Dedifferentiated amniotic fluid mesenchymal stem cell (primary cell): ENCODE measurements at regions not wholly inside any gene's neighbourhood (a gene's known extent, or its start where the extent isn't known, plus 50 kb on each side); places are given as distances from the start of the nearest gene placed in this dataset.

ENCODE experiments used
- DNase-seq: peaks from one replicate; pipeline ENCODE4 v3.0.0-alpha.2; 2016; ENCODE audit errors: extremely low spot score

- DNase-seq, result no peak
Measured at GRCh38 chr15:46815240-46815639, 902.1 kb upstream of the SEMA6D start.

DNA sequence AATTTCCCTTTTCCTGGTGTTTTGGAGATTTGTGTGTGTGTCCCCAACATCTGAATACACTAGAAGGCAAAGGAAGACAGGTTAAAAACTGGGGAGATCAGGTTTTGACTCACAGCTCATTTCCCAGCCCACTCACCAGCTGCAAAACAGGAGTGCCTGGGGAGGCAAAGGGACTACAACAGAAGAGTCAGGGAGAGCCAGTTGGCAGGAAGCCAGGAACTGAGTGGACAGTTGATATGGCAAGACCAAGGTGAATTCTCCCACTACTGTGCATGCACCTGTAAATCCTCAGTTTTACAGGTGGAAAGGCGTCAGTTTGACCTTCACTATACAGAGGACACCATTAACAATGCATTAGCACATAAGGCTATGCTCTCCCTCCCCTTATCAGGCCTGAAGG lies 901.5 kb upstream of the SEMA6D start:
- DNase-seq, result no peak

- no peak for DNase-seq
Measured at GRCh38 chr15:46848704-46849103, 868.6 kb upstream of the SEMA6D start.

GRCh38 chr15:46853600-46853999 lies 863.7 kb upstream of the SEMA6D start:
- no peak for DNase-seq

DNA sequence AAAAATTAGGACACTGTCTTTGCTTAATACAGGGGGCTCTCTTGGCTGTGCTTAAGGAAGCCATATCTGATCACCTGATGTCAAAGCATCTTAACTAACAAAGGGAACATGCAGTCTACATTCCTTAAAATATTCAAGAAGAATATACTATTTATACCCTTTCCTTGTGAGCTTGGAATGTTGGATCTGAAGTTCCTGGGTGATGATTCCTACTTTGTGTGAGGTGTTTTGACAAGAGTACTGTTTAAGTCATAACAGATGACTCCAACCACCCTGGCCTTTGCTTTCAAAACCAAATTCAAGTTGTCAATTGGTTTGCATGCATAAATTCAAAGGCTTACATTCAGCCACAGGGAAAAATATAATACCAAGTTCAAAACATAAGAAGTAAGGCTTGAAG lies 862.7 kb upstream of the SEMA6D start:
- no peak for DNase-seq

DNA sequence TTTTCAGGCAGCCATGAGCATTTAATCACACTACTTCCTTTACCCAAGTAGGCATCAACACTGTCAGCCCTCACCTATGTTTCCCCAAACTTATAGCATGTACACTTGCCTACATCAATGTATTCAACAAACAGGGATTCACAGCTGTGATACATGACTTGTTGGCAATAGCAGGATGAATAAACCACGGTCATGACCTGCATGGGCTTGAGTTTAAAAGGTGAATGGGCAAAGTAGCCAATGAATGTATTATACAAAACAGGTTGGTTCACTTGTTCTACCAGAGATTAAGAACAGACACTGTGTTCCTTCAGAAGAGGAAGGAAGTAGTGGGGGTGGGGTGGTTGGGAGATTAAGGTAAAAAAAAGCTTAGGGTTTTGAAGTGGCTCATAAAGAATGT lies 861.9 kb upstream of the SEMA6D start:
- no peak for DNase-seq

DNA sequence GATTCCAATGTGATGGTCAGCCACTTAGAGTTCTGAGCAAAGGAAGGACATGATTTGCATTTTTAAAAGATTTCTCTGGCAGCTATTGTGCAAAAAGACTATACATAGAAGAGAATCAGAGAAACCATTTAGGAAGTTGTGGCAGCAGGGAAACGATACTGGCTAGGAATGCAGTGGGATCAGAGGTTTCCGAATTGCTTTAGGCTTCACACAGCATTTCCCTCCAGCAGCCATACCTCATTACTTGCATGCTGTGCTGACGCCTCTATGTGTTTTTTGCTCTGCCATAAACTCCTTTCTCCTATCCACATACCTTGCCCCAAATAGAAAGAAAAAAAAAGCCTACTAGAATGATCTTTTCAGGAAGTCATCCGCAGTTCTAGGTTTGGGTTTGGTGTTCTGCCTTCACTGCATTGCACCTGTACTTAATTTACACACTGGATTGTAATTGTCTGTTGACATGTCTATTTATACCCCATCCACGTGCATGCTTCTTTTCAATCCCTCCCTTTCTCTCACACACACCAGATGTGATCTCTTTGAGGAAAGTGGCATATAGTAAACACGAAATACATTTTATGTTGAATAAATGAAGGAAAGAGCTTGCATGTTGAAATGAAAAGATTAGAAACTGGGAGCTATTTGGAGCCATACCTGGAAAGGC lies 860.3 kb upstream of the SEMA6D start:
- DNase-seq, result no peak

DNA sequence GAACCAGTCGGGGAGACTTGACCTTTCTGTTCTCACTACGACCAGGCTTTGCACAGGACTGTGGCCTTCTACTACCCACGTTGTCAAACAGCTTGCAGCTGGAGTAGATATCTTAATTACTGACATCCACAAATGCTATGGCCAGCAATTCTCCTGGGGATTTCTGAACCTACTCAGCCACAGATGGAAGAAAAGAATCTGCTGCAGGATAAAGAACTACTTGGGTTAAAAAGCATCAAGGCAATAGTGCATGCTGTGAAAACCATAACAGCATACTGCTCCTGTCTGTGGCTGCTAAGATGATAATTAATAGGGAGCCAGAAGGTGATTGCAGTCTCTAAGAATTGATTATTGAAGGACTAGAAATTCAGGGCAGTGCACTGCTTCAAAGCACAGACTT lies 859.2 kb upstream of the SEMA6D start:
- DNase-seq, result no peak

- DNase-seq, result no peak
Measured at GRCh38 chr15:46861796-46862195, 855.5 kb upstream of the SEMA6D start.

- no peak for DNase-seq
Measured at GRCh38 chr15:46865155-46865554, 852.1 kb upstream of the SEMA6D start.

- DNase-seq, result no peak
Measured at GRCh38 chr15:46872286-46872980, 844.9 kb upstream of the SEMA6D start.

DNA sequence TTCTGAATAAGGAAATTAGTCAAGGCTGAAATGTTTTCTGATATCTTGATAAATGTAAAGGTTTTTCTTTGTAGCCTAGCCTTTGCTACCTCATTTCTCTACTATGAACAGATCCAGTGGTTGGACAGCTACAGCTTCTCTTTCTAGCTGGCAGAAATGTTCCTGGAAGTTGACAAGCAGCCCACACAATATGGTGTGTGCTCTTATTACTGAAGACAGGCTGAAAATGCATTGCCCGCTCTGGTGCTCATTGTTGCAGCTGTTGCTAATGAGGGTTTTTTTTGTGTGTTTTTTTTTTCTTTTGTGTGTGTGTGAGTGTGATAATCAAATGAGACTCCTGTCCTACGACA lies 844.3 kb upstream of the SEMA6D start:
- no peak for DNase-seq

DNA sequence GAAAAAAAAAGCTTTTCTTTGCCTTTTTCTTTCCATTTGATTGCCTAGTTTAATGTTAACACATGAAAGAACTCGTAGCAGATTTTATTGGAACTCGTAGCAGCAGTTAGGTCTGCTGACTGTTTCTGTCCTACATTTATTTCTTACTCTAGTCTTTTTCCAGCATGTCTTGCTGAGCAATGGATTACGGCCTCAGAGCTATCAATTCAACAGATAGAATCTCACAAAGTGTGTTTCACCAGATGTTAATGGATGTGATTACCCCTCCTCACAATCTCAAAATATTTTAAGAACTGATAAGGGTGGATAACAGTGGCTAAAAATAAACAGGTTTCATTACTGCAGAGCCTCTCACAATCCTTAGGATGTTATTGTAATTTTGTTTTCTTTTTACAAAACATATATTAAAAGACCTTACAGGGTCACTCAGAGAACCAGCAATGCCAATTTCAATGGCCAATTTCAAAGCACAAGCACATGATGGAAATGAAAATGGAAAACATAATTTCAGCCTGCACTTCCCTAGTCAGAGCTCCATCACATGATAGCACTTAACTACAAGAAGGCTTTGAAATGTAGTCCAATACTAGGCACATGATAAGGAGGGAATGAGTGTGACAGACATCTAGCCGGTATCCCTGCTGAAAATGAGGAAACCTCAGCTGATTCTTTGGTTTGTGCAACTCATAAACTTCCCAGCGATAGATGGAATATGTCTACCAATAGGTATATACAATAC lies 838.1 kb upstream of the SEMA6D start:
- no peak for DNase-seq

DNA sequence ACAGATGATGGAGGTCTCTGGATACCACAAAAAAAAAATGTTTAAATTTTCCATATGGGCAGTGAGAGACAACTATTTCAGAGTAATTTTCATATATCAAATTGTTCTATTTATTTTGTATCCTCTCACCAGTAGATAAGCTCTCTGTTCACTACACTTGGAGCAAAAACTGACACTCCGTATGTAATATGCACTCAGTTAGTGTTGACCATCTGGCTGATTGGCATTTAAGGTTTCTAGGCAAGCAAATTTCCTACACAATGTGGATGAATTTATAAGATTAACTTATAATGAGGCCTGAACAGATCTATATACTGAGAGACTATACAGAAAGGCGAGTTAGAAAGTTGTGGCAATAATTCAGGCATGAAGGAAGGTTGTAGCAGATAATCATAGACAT lies 836.5 kb upstream of the SEMA6D start:
- no peak for DNase-seq

DNA sequence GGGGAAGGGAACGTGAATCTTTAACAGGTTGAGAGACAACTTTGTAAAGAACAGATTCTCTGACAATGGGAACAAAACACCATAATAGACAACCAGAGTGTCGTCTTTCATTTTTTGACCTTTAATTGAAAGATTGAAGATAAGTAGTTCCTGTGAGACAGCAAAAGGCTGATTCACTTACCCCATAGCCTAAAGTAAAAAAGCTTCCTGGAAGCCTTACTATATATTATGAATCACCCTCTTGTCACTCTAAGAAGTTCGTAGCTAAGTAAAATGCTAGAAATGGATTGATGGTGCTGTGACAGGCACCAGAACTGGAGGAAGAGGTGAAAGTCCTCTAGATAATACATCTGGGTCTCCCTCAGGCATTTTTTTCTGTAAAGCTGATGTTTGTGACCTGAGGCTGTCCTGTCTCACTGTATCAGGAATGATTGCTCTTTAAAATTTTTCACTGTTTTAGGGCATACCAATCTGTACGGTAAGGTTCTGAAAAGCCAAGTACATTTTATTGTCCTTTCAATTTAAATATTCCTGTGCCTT lies 824.6 kb upstream of the SEMA6D start:
- no peak for DNase-seq

GRCh38 chr15:46894644-46895043 lies 822.7 kb upstream of the SEMA6D start:
- DNase-seq, result no peak

DNA sequence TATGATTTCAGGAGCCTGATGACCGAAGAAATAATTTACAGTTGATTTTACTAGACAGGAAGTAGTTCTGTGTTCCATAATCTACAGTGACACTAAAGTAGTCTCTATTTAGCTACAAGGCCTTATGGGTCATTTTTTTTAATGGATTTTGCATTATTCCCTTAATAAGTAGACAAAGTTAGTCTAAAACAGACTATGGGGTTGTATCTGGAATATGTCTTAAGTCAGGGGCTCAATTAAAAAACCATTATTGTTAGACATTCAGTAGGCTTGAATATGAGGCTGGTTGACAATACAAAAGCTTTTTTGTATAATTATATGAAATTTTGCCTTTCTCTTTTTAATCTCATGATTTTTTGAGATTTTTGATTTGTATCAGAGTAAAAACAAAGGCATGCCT lies 820.0 kb upstream of the SEMA6D start:
- no peak for DNase-seq

DNA sequence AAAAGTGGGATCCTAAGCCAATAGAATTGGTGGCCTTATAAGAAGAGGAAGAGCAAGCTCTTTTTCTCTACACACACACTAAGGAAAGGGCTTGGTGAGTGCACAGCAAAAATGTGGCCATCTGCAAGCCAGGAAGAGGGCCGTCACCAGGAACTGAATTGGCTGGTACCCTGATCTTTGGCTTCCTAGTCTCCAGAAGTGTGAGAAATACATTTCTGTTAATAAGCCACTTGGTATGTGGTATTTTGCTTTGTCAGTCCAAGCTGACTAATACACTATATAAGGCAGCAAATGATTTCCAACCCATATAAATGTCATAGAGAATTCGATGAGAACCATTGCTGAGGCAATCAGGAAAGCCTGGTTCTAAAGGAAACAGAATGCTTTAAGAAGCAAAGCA lies 816.3 kb upstream of the SEMA6D start:
- DNase-seq, result no peak

DNA sequence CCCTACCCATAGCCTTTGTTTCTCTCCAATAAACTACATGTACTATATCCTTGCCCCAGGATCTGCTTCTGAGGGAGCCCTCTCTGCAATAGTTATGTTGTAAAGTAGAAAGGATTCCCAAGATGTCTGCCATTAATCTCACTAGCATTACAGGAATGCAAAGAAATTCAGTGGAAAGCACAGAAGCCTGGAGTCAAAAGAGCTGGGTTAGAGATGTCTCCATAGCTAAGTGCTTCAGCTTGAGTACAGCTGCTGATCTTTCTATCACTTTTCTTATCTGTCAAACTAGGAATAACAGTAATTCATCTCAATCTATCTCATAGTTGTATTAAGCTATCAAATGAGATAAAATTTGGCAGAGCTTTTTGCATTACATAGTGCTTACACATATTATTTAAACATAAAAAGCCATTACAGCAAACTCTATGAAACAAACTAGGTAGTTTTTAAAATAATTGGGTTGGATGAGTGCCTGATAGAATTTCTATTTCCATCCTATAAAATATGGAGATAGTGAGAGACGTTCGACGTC lies 799.5 kb upstream of the SEMA6D start:
- no peak for DNase-seq

DNA sequence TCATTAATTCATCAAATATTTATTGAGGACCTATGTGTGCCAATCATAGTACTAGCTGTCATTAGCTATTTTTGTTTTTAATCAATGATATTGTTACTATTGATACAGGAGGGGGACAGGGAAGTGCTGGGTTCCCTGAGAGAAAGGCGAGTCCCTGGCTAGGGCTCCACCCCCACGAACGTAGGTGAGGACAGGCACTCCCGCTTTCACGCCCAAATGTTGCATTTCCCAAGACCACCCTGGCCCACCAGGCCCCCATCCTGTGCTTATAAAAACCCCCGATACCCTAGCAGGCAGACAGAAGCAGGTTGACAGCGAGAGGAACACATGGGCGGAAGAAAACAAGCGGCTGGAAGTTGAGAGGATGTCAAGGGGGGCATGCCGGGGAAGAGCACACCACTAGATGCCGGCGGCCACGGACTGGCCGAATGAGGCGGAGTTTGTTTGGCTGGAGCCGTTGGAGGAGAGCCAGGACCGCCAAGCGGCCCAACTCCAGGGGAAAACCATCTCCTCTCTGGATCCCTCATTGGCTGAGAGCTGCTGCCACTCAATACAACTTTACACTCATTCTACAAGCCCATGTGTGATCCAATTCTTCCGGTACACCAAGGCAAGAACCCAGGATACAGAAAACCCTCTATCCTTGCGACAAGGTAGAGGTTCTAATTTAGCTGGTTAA lies 798.7 kb upstream of the SEMA6D start:
- DNase-seq, result no peak

GRCh38 chr15:46921891-46922290 lies 795.4 kb upstream of the SEMA6D start:
- DNase-seq, result no peak

DNA sequence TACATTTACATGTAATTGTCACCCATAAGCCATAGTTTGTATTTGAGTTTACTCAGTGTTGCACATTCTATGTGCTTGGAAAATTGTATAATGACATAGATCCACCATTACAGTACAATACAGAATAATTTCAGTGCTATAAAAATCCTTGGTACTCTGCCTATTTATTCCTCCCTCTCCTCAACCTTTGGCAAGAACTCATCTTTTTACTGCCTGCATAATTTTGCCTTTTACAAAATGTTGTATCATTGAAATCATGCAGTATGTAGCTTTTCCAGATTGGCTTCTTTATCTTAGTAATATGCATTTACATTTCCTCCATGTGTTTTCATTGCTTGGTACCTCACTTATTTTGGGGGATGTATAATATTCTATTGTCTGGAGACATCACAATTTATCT lies 786.9 kb upstream of the SEMA6D start:
- no peak for DNase-seq
